Common myeloid progenitor, CD34-positive (primary cell): ENCODE measurements at regions not wholly inside any gene's neighbourhood (a gene's known extent, or its start where the extent isn't known, plus 50 kb on each side); places are given as distances from the start of the nearest gene placed in this dataset.
"Not testable (repeated sequence)": the region's sequence is repeated elsewhere in the genome, so short reads cannot be mapped to it uniquely, and the experiment has no call there.

Experiments
- CTCF ChIA-PET: fragments of 350-600 bp; sonication (Branson Sonifier 250); formaldehyde crosslinking; loops from one replicate; lab custom pipeline; 2021; ENCODE audit warnings: antibody characterized with exemption; lab: Charles Lee
- POLR2A ChIA-PET: fragments of 350-600 bp; sonication (Branson Sonifier 250); formaldehyde crosslinking; loops from one replicate; lab custom pipeline; 2021; ENCODE audit warnings: antibody characterized with exemption; lab: Charles Lee
- DNase-seq, 3 donors: peaks; one replicate each; pipeline versions ENCODE4 v3.0.0 to v3.0.0-alpha.2; 2013
- H3K27ac ChIP-seq, 2 experiments: 1 replicate in 1 of 2; 2 replicates in 1 of 2; pipeline ENCODE4 v1.7.0; 2013; ENCODE audit warnings: inconsistent platforms in 2 of 2, low read length in 2 of 2, mild to moderate bottlenecking in 2 of 2, low read depth in 1 of 2, moderate library complexity in 1 of 2; ENCODE audit not compliant: severe bottlenecking in 2 of 2, insufficient read depth in 1 of 2, poor library complexity in 1 of 2
- H3K27me3 ChIP-seq, 5 experiments: replicated peaks in 2 of 5; 1 replicate in 3 of 5; 2 replicates in 2 of 5; pipeline versions ENCODE4 v1.6.1 to v1.7.0; 2013; ENCODE audit warnings: low read length in 4 of 5, mild to moderate bottlenecking in 2 of 5, moderate library complexity in 2 of 5, inconsistent platforms in 1 of 5; ENCODE audit not compliant: insufficient read depth in 5 of 5, control insufficient read depth in 4 of 5
- H3K36me3 ChIP-seq, 4 experiments: 1 replicate in 2 of 4; 2 replicates in 2 of 4; pipeline versions ENCODE4 v1.6.1 to v1.7.0; 2013; ENCODE audit warnings: low read length in 3 of 4, control low read depth in 1 of 4, mild to moderate bottlenecking in 1 of 4; ENCODE audit not compliant: control insufficient read depth in 4 of 4, insufficient read depth in 4 of 4
- H3K4me1 ChIP-seq, 4 experiments: 1 replicate in 3 of 4; 2 replicates in 1 of 4; pipeline versions ENCODE4 v1.6.1 to v1.7.1; 2013; ENCODE audit warnings: low read length in 3 of 4, mild to moderate bottlenecking in 3 of 4, control low read depth in 1 of 4, inconsistent platforms in 1 of 4, moderate library complexity in 1 of 4; ENCODE audit not compliant: control insufficient read depth in 4 of 4, insufficient read depth in 4 of 4; ENCODE audit errors: control extremely low read depth in 1 of 4
- H3K4me3 ChIP-seq, 7 experiments: 1 replicate in 4 of 7; 2 replicates in 3 of 7; pipeline versions ENCODE4 v1.5.1 to v1.7.0; 2013; ENCODE audit warnings: mild to moderate bottlenecking in 7 of 7, low read length in 6 of 7, moderate library complexity in 6 of 7, inconsistent platforms in 2 of 7, low read depth in 2 of 7, control low read depth in 1 of 7; ENCODE audit not compliant: insufficient read depth in 4 of 7, control insufficient read depth in 1 of 7; ENCODE audit errors: extremely low read depth in 1 of 7
- H3K9me3 ChIP-seq, 5 experiments: 1 replicate in 4 of 5; 2 replicates in 1 of 5; pipeline versions ENCODE4 v1.6.1 to v1.7.1; 2013; ENCODE audit warnings: low read length in 4 of 5, mild to moderate bottlenecking in 2 of 5, inconsistent platforms in 1 of 5, low read depth in 1 of 5, moderate library complexity in 1 of 5; ENCODE audit not compliant: control insufficient read depth in 4 of 5, insufficient read depth in 2 of 5; ENCODE audit errors: control extremely low read depth in 1 of 5
- WGBS: methylation state at CpG from one replicate; pipeline ENCODE4 v1.1.5; 2013; ENCODE audit not compliant: insufficient coverage; 5-methylcytosine and 5-hydroxymethylcytosine counted together

DNA sequence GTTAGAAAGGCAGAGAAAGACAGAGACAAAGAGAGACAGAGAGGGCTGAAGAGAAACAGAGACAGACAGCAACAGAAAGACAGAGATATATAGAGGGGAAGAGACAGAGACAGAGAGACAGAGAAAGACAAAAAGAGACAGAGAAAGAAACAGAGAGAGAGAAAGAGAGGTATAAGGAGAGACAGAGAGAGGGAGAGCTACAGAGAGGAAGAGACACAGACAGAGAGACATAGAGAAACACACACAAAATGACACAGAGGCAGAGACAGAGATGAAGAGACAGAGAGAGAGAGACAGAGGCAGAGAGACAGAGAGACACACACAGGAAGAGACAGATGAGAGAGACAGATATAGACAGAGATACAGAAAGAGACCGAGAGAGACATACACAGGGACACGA is 168.6 kb downstream of the TMEM121 start:
- POLR2A ChIA-PET: no interaction called here
- H3K36me3 ChIP-seq: no peaks in the 10 kb centered on the region
- 100% methylated on average over 2 of the region's 2 CpGs for WGBS
- no peak overlapping the region for H3K27ac ChIP-seq
- no peak for DNase-seq
- no peaks in the 10 kb centered on the region for H3K4me1 ChIP-seq
- H3K9me3 ChIP-seq: no peaks in the 10 kb centered on the region
- CTCF ChIA-PET: no interaction called here
- H3K27me3 ChIP-seq: no peaks in the 10 kb centered on the region
- H3K4me3 ChIP-seq: no peak overlapping the region

GRCh38 chr14:105696388-105696787 is 170.0 kb downstream of the TMEM121 start:
- H3K9me3 ChIP-seq, POLR2A ChIA-PET, H3K4me1 ChIP-seq, H3K27ac ChIP-seq, DNase-seq, CTCF ChIA-PET, H3K4me3 ChIP-seq, H3K36me3 ChIP-seq, H3K27me3 ChIP-seq: not testable (repeated sequence)
- no CpG with 5 or more reads among the region's 11 CpGs for WGBS

DNA sequence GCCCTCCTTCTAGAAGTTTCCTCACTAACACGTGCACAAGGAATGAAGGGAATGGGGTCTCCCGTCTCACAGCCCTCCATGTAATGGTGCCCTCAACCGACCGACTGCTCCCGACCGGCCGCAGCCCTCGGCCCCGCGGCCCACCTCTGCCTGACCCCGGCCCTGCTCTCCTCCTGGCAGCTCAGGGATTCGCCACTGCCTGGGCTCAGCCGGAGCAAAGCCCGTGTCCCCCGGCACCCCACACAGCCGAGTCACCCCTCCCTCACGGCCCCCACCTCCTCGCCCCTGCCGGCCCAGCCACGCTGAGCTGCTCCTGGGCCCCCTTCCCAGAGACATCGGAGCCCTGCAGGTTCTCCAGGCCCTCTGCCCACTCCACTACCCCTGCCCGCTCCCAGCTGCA is 171.0 kb downstream of the TMEM121 start:
- DNase-seq, POLR2A ChIA-PET: not testable (repeated sequence)
- no CpG with 5 or more reads among the region's 22 CpGs for WGBS

GRCh38 chr14:105697955-105698354 is 171.6 kb downstream of the TMEM121 start:
- H3K4me3 ChIP-seq, DNase-seq, H3K36me3 ChIP-seq, H3K27me3 ChIP-seq, CTCF ChIA-PET, H3K4me1 ChIP-seq, H3K27ac ChIP-seq, H3K9me3 ChIP-seq, POLR2A ChIA-PET: not testable (repeated sequence)
- 100% methylated on average over 1 of the region's 5 CpGs for whole genome bisulfite sequencing

More for the DNA sequence above, 171.0 kb downstream of the TMEM121 start:
- H3K4me1 ChIP-seq, H3K27me3 ChIP-seq, H3K4me3 ChIP-seq, H3K27ac ChIP-seq, H3K9me3 ChIP-seq, H3K36me3 ChIP-seq, CTCF ChIA-PET: not testable (repeated sequence)

DNA sequence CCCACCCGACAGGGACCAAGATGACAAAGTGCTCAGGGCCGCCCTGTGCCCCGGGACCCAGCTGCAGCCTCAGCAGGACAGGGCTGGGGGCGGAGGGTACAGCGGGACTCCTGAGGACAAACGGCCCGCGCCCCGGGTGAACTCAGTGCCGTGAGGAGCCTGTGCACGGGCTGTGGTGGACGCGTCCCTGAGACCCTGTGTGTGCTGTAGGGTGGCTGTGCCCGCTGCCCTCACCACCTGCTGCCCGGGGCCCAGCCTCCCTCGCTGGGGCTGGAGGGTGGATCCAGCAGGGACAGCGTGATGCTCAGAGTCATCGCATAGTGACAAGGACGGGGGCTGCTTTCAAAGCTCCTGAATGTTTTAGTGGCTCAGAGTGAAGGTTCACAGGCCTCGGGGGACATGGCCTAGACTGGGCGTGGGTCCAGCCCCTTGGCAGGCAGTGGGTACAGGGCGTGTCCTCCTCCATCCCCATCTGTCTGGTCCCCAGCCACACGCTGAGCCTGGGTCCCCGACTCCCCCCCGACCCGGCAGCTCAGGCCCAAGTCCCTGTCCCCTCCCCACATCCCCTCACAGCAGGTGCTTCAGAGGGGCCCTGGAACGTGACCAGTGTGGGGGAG is 172.7 kb downstream of the TMEM121 start:
- H3K27ac ChIP-seq, DNase-seq, CTCF ChIA-PET, H3K4me3 ChIP-seq, POLR2A ChIA-PET, H3K4me1 ChIP-seq, H3K27me3 ChIP-seq, H3K36me3 ChIP-seq, H3K9me3 ChIP-seq: not testable (repeated sequence)
- 95% methylated on average over 4 of the region's 27 CpGs for WGBS

- H3K36me3 ChIP-seq, H3K27me3 ChIP-seq, H3K9me3 ChIP-seq, H3K4me1 ChIP-seq, H3K4me3 ChIP-seq, CTCF ChIA-PET, POLR2A ChIA-PET, DNase-seq, H3K27ac ChIP-seq: not testable (repeated sequence)
- WGBS: 98% methylated on average over 3 of the region's 9 CpGs
These were observed 173.3 kb downstream of the TMEM121 start for GRCh38 chr14:105699706-105700105.

GRCh38 chr14:105700146-105700545 is 173.8 kb downstream of the TMEM121 start:
- DNase-seq, POLR2A ChIA-PET, H3K27ac ChIP-seq, H3K4me3 ChIP-seq, H3K4me1 ChIP-seq, H3K36me3 ChIP-seq, H3K9me3 ChIP-seq, CTCF ChIA-PET, H3K27me3 ChIP-seq: not testable (repeated sequence)
- WGBS: 96% methylated on average over 9 of the region's 13 CpGs
